ENCODE measurements at regions not wholly inside any gene's neighbourhood (a gene's known extent, or its start where the extent isn't known, plus 50 kb on each side); places are given as distances from the start of the nearest gene placed in this dataset.

DNA sequence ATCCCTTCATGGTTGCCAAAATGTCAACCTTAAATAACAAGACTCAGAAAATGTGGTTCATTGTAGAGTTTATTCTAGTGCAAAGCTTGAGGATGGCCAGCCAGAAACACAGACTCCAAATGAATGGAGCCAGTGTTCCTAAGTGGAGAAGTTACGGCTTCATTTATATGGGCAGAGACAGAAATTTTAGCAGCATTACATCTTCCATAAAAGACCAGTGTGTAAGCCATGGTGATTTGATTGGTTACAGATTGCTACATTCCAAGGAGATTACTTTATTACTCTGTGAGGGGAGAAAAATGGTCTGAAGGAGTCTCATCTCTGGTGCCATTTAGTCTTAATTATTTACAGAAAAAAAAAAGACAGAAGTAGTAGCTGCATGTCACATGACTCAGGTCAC, 97.8 kb downstream of the OTOR start:
- TF ChIP-seq YY1 (IDR thresholded peaks at IDR 0.05; ENCODE audit: insufficient read depth, insufficient read length): no peak
- no peak for TF ChIP-seq SUZ12 (IDR thresholded peaks at IDR 0.05; ENCODE audit: extremely low read depth, insufficient read depth, insufficient read length)
